HS-5 (cell line): ENCODE measurements at regions not wholly inside any gene's neighbourhood (a gene's known extent, or its start where the extent isn't known, plus 50 kb on each side); places are given as distances from the start of the nearest gene placed in this dataset.

Source experiments
- DNase-seq: peaks from one replicate; pipeline ENCODE4 v3.0.0-alpha.2; 2012; ENCODE audit warnings: low read depth

- DNase-seq, result no peak
Measured at GRCh38 chr9:129330711-129331492, 152.8 kb upstream of the IER5L start.

GRCh38 chr9:129328355-129329042, 150.4 kb upstream of the IER5L start:
- DNase-seq, result no peak

GRCh38 chr9:129327552-129328328, 149.7 kb upstream of the IER5L start:
- DNase-seq, result no peak

- no peak for DNase-seq
Measured at GRCh38 chr9:129326061-129327005, 148.3 kb upstream of the IER5L start.

- no peak for DNase-seq
Measured at GRCh38 chr9:129324808-129325502, 146.9 kb upstream of the IER5L start.

GRCh38 chr9:129323999-129324553, 146.0 kb upstream of the IER5L start:
- no peak for DNase-seq

- no peak for DNase-seq
Measured at GRCh38 chr9:129323376-129323998, 145.4 kb upstream of the IER5L start.

- no peak for DNase-seq
Measured at GRCh38 chr9:129322641-129323375, 144.7 kb upstream of the IER5L start.

GRCh38 chr9:129322022-129322621, 144.1 kb upstream of the IER5L start:
- DNase-seq, result no peak

- DNase-seq, result no peak
Measured at GRCh38 chr9:129321286-129322021, 143.4 kb upstream of the IER5L start.

GRCh38 chr9:129320575-129321285, 142.7 kb upstream of the IER5L start:
- no peak for DNase-seq

GRCh38 chr9:129319938-129320481, 141.9 kb upstream of the IER5L start:
- DNase-seq, result no peak

GRCh38 chr9:129319076-129319937, 141.2 kb upstream of the IER5L start:
- DNase-seq, result no peak

GRCh38 chr9:129318121-129319075, 140.3 kb upstream of the IER5L start:
- no peak for DNase-seq
